Upper lobe of left lung (tissue), 6 donors: ENCODE measurements at regions not wholly inside any gene's neighbourhood (a gene's known extent, or its start where the extent isn't known, plus 50 kb on each side); places are given as distances from the start of the nearest gene placed in this dataset.
A peak's percentile ranks its signal among the peaks of the same experiment; 100 is the strongest.
"Not testable (repeated sequence)": the region's sequence is repeated elsewhere in the genome, so short reads cannot be mapped to it uniquely, and the experiment has no call there.

ENCODE experiments used
- ATAC-seq, 2 donors: fragments of 200-7000 bp; cut with Tn5 transposase; one replicate each; pipeline ENCODE4 v1.9.1; 2022; ENCODE audit warnings: mild to moderate bottlenecking in 2 of 2, moderate library complexity in 2 of 2; ENCODE audit not compliant: low FRiP score in 2 of 2
- DNase-seq, 2 donors: peaks; one replicate each; pipeline ENCODE4 v3.0.0-alpha.2; 2019 to 2020
- H3K27ac ChIP-seq, 4 donors: fragments of 200-600 bp; sonication (generic); one replicate each; pipeline ENCODE4 v1.5.1; 2016 to 2019
- H3K27me3 ChIP-seq, 4 donors: fragments of 200-600 bp; sonication (generic); one replicate each; pipeline ENCODE4 v1.5.1; 2017 to 2019
- H3K36me3 ChIP-seq, 4 donors: fragments of 200-600 bp; sonication (generic); one replicate each; pipeline ENCODE4 v1.5.1; 2016 to 2019
- H3K4me1 ChIP-seq, 4 donors: fragments of 200-600 bp; sonication (generic); one replicate each; pipeline ENCODE4 v1.5.1; 2018 to 2019
- H3K4me3 ChIP-seq, 4 donors: fragments of 200-600 bp; sonication (generic); one replicate each; pipeline ENCODE4 v1.5.1; 2017 to 2019; ENCODE audit warnings: mild to moderate bottlenecking in 2 of 4, moderate library complexity in 1 of 4
- H3K9me3 ChIP-seq, 4 donors: fragments of 200-600 bp; sonication (generic); one replicate each; pipeline ENCODE4 v1.5.1; 2018 to 2019
- WGBS, 2 donors: methylation state at CpG; one replicate each; pipeline ENCODE4 v1.1.5; 2017 to 2018; 5-methylcytosine and 5-hydroxymethylcytosine counted together
- donor health status: DM: no; HTN: no; CAD: no; lungs with moderate emphysema.
- donor health status: DM: no; HTN: yes; CAD: no; lungs with severe emphysema.

GRCh38 chr7:75201606-75202079 lies 109.3 kb downstream of the GTF2IRD2B start:
- peak; percentile 93 to 94 for ATAC-seq
- H3K27me3 ChIP-seq, H3K4me1 ChIP-seq, H3K9me3 ChIP-seq, H3K4me3 ChIP-seq, H3K27ac ChIP-seq, DNase-seq, H3K36me3 ChIP-seq: not testable (repeated sequence)
- no CpG with 5 or more reads among the region's 8 CpGs for WGBS, 2 donors

DNA sequence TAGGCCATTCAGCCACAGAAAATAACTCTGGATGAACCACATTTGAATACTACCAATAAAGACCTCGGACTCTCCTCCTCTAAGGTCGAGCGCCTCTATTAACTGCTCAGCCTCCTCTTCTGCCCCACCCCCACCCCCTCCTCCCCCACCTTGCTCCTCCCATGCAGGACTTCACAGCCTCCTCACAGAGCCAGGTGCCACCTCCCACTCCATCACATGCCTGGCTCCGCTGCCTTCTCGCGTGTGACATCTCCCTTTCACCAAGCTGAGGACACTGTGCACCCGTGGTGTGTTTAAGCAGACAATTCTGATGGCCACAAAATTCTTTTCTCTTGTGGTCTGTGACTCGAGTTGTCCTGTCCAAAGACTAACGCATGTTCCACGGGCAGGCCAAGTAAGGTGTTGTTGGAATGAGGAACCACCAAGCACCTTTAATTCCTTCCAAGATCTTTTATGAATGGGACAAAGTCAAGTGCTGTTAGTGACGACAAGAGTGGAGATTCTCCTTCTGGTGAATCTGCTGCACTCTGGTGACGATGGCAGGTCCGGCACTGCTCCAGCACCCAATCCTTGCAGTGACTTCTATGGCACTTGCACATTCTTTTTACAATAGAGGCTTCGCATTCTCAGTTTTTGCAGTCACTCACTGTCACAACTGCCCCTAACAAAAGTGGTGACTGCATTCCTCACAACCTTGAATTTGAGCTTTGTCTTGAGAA lies 113.1 kb downstream of the GTF2IRD2B start:
- ATAC-seq, H3K4me3 ChIP-seq, H3K27ac ChIP-seq, H3K4me1 ChIP-seq, H3K36me3 ChIP-seq, DNase-seq, H3K9me3 ChIP-seq, H3K27me3 ChIP-seq: not testable (repeated sequence)
- no CpG with 5 or more reads among the region's 14 CpGs for WGBS, 2 donors

DNA sequence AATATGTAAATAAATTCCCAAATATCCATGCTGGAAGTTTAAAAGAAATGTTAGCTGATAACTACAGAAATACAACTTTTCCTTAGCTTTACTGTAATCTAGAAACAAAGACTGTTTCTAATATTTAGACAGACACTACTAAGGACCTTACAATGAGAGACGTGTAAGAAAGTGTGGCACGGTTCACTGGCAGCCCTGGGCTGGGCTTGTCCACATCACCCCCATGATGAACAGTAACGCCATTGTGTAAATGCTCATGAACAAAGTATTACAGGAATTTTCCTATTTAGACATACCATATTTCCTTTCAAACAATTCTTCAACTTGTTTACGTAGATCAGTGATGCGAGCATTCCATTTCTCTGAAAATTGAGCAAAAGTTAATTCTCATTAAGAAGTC lies 123.1 kb downstream of the GTF2IRD2B start:
- not testable (repeated sequence) for H3K27me3 ChIP-seq, H3K4me1 ChIP-seq, H3K36me3 ChIP-seq, ATAC-seq, H3K9me3 ChIP-seq, DNase-seq, H3K4me3 ChIP-seq, H3K27ac ChIP-seq
- no CpG with 5 or more reads among the region's 5 CpGs for WGBS, 2 donors

DNA sequence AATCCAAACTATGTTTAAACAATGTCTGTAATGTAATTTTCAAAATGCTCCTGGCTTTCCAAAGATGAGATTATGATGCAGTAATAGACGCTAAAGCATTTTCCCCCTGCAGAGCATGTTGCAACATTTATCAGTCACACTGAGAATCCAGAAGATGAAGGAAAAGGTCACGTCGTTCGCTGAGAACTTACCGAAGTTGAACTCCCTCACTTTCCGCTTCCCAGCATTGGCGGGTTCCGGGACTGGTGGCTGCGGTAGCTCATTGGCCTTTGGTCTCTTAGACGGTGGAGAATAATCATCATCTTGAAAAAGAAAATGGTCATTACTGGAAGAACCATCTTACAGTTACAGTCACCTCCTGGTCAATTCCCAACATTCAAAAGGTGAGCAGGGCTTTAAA lies 124.6 kb downstream of the GTF2IRD2B start:
- not testable (repeated sequence) for H3K36me3 ChIP-seq, H3K27me3 ChIP-seq, H3K4me3 ChIP-seq, H3K27ac ChIP-seq, H3K9me3 ChIP-seq, H3K4me1 ChIP-seq, ATAC-seq, DNase-seq
- WGBS, 2 donors, result no CpG with 5 or more reads among the region's 10 CpGs

DNA sequence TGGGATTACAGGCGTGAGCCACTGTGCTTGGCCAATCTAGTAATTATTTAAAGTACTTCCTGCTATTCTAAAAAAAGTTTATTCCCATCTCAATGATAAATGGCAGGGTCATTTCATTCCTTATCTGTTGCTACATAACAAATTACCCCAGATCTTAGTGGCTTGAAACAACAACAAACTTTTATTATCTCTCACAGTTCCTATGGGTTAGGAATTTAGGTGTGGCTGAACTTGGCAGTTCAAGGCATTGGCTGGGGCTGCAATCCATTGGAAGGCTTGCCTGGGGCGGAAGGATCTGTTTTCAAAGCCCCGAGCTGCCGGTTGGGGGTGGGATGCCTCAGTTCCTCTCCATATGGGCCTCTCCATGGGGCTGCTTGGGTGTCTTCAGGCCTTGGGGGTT lies 133.7 kb downstream of the GTF2IRD2B start:
- not testable (repeated sequence) for H3K27me3 ChIP-seq, H3K4me1 ChIP-seq, H3K36me3 ChIP-seq, ATAC-seq, H3K9me3 ChIP-seq, DNase-seq, H3K27ac ChIP-seq, H3K4me3 ChIP-seq
- no CpG with 5 or more reads among the region's 4 CpGs for WGBS, 2 donors

DNA sequence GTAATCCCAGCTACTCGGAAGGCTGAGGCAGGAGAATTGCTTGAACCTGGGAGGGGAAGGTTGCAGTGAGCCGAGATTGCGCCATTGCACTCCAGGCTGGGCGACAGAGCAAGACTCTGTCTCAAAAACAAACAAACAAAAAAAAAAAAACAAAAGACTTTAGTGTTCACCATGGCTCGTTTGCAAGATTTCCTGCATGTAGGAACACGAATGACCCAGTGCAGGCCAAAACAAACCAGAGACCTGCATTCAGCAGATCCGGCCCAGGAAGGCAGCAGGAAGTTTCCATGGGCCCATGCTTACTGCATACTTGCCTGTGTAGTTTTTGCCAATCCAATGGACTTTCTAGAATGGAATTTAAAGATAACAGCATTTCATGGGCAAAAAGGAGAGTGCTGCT lies 137.2 kb downstream of the GTF2IRD2B start:
- H3K4me3 ChIP-seq, H3K27ac ChIP-seq, H3K9me3 ChIP-seq, ATAC-seq, H3K27me3 ChIP-seq, H3K36me3 ChIP-seq, H3K4me1 ChIP-seq: not testable (repeated sequence)
- DNase-seq, result peak in 1 of 2 donors; percentile 8
- 67 to 70% methylated on average over 5 of the region's 7 CpGs for WGBS, 2 donors

DNA sequence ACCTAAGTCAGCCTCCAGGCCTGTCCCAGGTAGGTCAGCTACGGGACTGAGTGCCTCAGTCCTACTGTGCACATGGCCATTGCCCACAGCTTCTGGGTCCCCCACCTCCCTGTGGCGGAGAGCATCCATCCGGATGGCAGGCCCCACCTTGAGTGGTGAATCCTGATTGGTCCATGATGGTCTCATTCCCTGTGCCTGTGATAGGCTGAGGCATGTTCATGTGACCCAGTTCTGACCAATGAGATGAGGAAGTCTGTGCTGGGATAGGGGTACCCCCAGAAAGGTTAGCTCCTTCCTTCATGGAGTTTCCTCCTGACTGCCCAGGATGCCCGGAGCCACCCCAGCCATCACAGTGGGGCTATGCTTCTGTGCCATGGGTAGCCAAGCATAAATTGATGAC lies 138.2 kb downstream of the GTF2IRD2B start:
- H3K4me1 ChIP-seq, H3K9me3 ChIP-seq, H3K27ac ChIP-seq, H3K4me3 ChIP-seq, H3K36me3 ChIP-seq, ATAC-seq, H3K27me3 ChIP-seq, DNase-seq: not testable (repeated sequence)
- WGBS, 2 donors, result no CpG with 5 or more reads among the region's 4 CpGs

DNA sequence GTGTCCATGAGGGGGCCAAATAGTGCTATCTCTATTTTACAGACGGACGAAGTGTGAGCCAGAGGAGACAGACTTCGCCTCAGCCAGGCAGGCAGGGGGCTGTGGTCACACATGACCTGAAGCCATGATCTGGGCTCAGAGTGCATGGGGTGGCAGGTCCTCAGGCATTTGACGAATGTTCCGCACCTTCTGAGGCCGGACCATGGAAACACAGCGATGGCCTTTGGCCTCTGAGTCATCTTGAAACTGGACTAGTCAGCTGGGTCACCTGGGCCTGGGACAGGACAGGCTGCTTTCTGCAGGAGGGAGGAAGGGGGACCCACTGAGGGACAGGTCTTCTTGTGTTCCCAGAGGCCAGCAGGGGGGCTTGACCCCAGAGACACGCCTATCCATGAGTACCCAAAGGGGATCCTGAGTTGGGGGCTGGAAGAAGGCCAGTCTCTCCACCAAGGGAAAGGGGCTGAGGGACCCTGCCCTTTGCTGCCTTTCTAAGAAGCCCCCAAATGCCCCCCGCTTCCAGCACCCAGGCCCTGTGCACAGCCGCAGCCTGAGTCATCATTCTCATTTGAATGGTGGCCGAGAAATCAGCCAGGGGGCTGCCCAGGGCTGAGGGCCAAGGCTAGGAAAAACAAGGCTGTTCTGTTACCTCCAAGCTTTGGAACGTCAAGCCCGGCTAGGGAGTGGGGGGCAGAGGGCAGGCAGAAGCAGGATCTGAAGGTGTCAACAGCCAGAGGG lies 142.9 kb downstream of the GTF2IRD2B start:
- H3K36me3 ChIP-seq, H3K27me3 ChIP-seq, DNase-seq, ATAC-seq, H3K27ac ChIP-seq, H3K9me3 ChIP-seq, H3K4me1 ChIP-seq, H3K4me3 ChIP-seq: not testable (repeated sequence)
- WGBS, 2 donors, result no CpG with 5 or more reads among the region's 13 CpGs

DNA sequence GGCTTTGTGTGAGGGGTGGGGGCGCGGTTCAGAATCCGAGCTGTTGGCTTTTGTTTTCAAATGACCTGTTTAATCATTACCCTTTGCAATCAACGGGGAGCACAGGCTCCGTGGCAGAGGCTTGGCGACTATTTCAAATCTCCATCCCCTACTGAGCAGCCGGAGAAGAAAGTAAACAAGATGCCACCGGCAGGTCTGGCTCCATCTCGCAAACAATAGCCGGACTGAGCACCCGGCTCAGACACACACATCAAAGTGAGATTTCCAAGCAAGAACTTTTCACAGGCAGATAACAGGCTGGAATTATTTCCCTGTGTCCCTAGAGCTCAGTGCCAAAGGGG lies 143.4 kb downstream of the GTF2IRD2B start:
- H3K4me1 ChIP-seq, H3K9me3 ChIP-seq, ATAC-seq, H3K4me3 ChIP-seq, H3K36me3 ChIP-seq, H3K27ac ChIP-seq, H3K27me3 ChIP-seq, DNase-seq: not testable (repeated sequence)
- no CpG with 5 or more reads among the region's 11 CpGs for WGBS, 2 donors
